Gastrocnemius medialis (tissue), 4 donors: ENCODE measurements at regions not wholly inside any gene's neighbourhood (a gene's known extent, or its start where the extent isn't known, plus 50 kb on each side); places are given as distances from the start of the nearest gene placed in this dataset.
A peak's percentile ranks its signal among the peaks of the same experiment; 100 is the strongest.
"Not testable (repeated sequence)": the region's sequence is repeated elsewhere in the genome, so short reads cannot be mapped to it uniquely, and the experiment has no call there.

Experiments used
- ATAC-seq, 2 donors: fragments of 150-250 bp; one replicate each; pipeline ENCODE4 v1.9.1; 2016
- DNase-seq, 2 donors: peaks; one replicate each; pipeline ENCODE4 v3.0.0-alpha.2; 2019
- H3K27ac ChIP-seq, 4 donors: fragments of 200-600 bp; sonication (generic); 1 replicate in 1 of 4; 2 replicates in 3 of 4; pipeline ENCODE4 v1.5.1; 2016 to 2018; ENCODE audit warnings: mild to moderate bottlenecking in 2 of 4, moderate library complexity in 1 of 4
- H3K27me3 ChIP-seq, 3 donors: fragments of 200-600 bp; sonication (generic) in 2 of 3; 1 replicate in 1 of 3; 2 replicates in 2 of 3; pipeline versions ENCODE4 v1.5.1 to v1.6.0; 2016 to 2019; ENCODE audit warnings: mild to moderate bottlenecking in 1 of 3, moderate library complexity in 1 of 3
- H3K36me3 ChIP-seq, 2 donors: fragments of 200-600 bp; sonication (generic) in 1 of 2; one replicate each; pipeline ENCODE4 v1.5.1; 2017 to 2018
- H3K4me1 ChIP-seq, 2 donors: fragments of 200-600 bp; sonication (generic) in 1 of 2; one replicate each; pipeline ENCODE4 v1.5.1; 2016 to 2017; ENCODE audit warnings: mild to moderate bottlenecking in 2 of 2
- H3K4me3 ChIP-seq, 4 donors: fragments of 200-600 bp; sonication (generic) in 3 of 4; 1 replicate in 1 of 4; 2 replicates in 3 of 4; pipeline ENCODE4 v1.5.1; 2016 to 2019; ENCODE audit warnings: mild to moderate bottlenecking in 2 of 4
- H3K9me3 ChIP-seq, 3 donors: fragments of 200-600 bp; sonication (generic) in 2 of 3; 1 replicate in 1 of 3; 2 replicates in 2 of 3; pipeline ENCODE4 v1.5.1; 2016 to 2019
- POLR2A ChIP-seq, 2 donors: fragments of 450-650 bp; IDR thresholded peaks; one replicate each; pipeline ENCODE4 v1.6.1; 2017; ENCODE audit warnings: antibody characterized with exemption in 2 of 2, mild to moderate bottlenecking in 2 of 2, moderate library complexity in 2 of 2
- in situ Hi-C, 4 donors: fragments of 200-750 bp; cut with MboI; loops; one replicate each; pipeline versions ENCODE4 v1.15.0 to v1.8.0; 2017; ENCODE audit warnings: low sequenced_read_pairs in 4 of 4
- intact Hi-C: fragments of 100-400 bp; cut with DNase I; formaldehyde crosslinking; loops from one replicate; pipeline ENCODE4 v1.15.1; 2023; ENCODE audit warnings: low total_unique reads
- TF ChIP-seq, protein P1 (sequence below), 5 experiments: fragments of 450-650 bp in 3 of 5; fragments of 200-600 bp in 2 of 5; sonication (generic) in 2 of 5; IDR thresholded peaks in 4 of 5; conservative IDR thresholded peaks in 1 of 5; 1 replicate in 4 of 5; 2 replicates in 1 of 5; pipeline ENCODE4 v1.5.1; 2016 to 2019; ENCODE audit warnings: antibody characterized with exemption in 5 of 5, mild to moderate bottlenecking in 3 of 5, moderate library complexity in 3 of 5

DNA sequence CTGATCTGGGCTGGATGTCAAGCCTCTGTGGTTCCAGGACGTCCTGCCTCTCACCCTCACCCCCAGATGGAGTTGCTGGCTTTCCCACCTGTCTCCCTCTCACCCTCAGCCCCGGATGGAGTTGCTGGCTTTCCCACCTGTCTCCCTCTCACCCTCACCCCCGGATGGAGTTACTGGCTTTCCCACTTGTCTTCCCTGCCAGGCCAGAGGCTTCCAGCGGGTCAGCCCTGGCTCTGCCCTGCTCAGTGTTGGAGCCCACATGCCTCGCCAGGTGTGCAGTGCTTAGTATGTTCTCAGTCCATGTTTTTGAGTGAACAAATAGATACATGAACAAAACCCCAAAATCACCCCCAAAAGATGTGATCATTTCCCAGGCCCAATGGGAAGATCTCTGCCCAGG, 127.6 kb downstream of the LRRC37A3 start:
- H3K27me3 ChIP-seq, ATAC-seq, intact Hi-C loops, in situ Hi-C loops, DNase-seq, H3K27ac ChIP-seq, H3K4me3 ChIP-seq, H3K36me3 ChIP-seq, H3K9me3 ChIP-seq: not testable (repeated sequence)
- peaks cover 11 to 14% of the 10 kb centered on the region in 2 donors for H3K4me1 ChIP-seq

DNA sequence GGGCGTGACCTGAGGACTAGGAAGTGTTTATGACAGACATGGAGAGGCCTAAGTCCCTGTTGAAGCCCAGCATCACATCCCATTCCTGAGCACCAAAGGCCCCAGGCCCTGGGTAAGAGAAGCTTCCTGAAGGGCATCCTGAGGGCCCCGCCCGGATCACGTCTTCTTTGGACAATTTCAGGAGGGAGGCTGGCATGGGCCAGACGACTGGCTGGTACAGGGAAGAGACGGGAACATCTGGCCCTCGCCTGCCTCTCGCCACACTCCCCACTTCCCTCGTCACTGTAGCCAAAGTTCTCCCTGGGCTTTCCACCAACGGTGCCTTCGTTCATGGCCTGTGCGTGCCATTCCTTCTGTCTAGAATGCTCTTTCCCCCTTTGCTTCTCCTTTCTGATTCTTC, 128.1 kb downstream of the LRRC37A3 start:
- H3K27ac ChIP-seq, H3K9me3 ChIP-seq, in situ Hi-C loops, intact Hi-C loops, H3K4me3 ChIP-seq, DNase-seq, H3K27me3 ChIP-seq, ATAC-seq: not testable (repeated sequence)
- peaks cover 0 to 13% of the 10 kb centered on the region in 2 donors for H3K36me3 ChIP-seq
- H3K4me1 ChIP-seq = peaks cover 11 to 14% of the 10 kb centered on the region in 2 donors

GRCh38 chr17:64790690-64791089, 128.6 kb upstream of the SMURF2 start:
- H3K4me1 ChIP-seq = peaks cover 11 to 14% of the 10 kb centered on the region in 2 donors
- H3K9me3 ChIP-seq, H3K27me3 ChIP-seq, H3K27ac ChIP-seq, intact Hi-C loops, DNase-seq, H3K4me3 ChIP-seq, in situ Hi-C loops, ATAC-seq: not testable (repeated sequence)
- peaks cover 0 to 18% of the 10 kb centered on the region in 2 donors for H3K36me3 ChIP-seq

DNA sequence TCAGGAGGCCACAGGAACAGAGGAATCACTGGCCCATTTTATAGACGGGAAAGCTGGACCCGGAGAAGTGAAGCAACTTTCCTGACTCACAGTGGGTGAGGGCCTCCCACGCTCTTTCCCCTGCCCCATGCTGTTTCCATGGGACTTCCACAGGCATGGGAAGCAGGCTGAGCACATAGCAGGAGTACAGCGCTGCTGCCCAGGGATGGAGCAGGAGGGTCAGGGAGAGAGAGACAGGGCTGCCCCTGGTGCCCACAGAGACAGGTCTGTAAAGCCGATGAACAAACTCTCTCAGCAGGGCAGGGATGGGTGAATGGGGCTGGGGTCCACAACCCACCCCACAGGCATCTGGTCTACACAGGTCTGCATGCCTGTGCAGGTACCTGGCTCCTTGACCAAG, 128.1 kb upstream of the SMURF2 start:
- H3K9me3 ChIP-seq, DNase-seq, H3K4me3 ChIP-seq, in situ Hi-C loops, H3K27ac ChIP-seq, H3K27me3 ChIP-seq, ATAC-seq, intact Hi-C loops: not testable (repeated sequence)
- peaks cover 11 to 14% of the 10 kb centered on the region in 2 donors for H3K4me1 ChIP-seq
- H3K36me3 ChIP-seq = peaks cover 0 to 23% of the 10 kb centered on the region in 2 donors

GRCh38 chr17:64789061-64789445, 126.9 kb upstream of the SMURF2 start:
- H3K27me3 ChIP-seq, H3K27ac ChIP-seq, DNase-seq, ATAC-seq, intact Hi-C loops, H3K9me3 ChIP-seq, H3K4me3 ChIP-seq, in situ Hi-C loops: not testable (repeated sequence)
- Histone ChIP-seq H3K4me1 (peaks cover 11 to 14% of the 10 kb centered on the region in 2 donors), H3K36me3 (peaks cover 0 to 34% of the 10 kb centered on the region in 2 donors)

GRCh38 chr17:64788286-64789060, 126.4 kb upstream of the SMURF2 start:
- intact Hi-C loops (no loop called here), in situ Hi-C loops (no loop called here)
- peaks cover 0 to 39% of the 10 kb centered on the region in 2 donors for H3K36me3 ChIP-seq
- no peak for TF ChIP-seq POLR2A (IDR thresholded peaks at IDR 0.05)
- TF ChIP-seq, protein P1, sequence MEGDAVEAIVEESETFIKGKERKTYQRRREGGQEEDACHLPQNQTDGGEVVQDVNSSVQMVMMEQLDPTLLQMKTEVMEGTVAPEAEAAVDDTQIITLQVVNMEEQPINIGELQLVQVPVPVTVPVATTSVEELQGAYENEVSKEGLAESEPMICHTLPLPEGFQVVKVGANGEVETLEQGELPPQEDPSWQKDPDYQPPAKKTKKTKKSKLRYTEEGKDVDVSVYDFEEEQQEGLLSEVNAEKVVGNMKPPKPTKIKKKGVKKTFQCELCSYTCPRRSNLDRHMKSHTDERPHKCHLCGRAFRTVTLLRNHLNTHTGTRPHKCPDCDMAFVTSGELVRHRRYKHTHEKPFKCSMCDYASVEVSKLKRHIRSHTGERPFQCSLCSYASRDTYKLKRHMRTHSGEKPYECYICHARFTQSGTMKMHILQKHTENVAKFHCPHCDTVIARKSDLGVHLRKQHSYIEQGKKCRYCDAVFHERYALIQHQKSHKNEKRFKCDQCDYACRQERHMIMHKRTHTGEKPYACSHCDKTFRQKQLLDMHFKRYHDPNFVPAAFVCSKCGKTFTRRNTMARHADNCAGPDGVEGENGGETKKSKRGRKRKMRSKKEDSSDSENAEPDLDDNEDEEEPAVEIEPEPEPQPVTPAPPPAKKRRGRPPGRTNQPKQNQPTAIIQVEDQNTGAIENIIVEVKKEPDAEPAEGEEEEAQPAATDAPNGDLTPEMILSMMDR (IDR thresholded peaks at IDR 0.05 in 4 of 5, conservative IDR thresholded peaks at IDR 0.05 in 1 of 5) = no peak
- no peaks in the 10 kb centered on the region for H3K9me3 ChIP-seq
- H3K27me3 ChIP-seq = no peaks in the 10 kb centered on the region
- no peak overlapping the region for H3K4me3 ChIP-seq
- peaks cover 11 to 14% of the 10 kb centered on the region in 2 donors for H3K4me1 ChIP-seq
- H3K27ac ChIP-seq = no peak overlapping the region
- no peak for DNase-seq
- peak in 1 of 2 donors; percentile 14 for ATAC-seq

- Histone ChIP-seq H3K27me3 (no peaks in the 10 kb centered on the region), H3K27ac (no peak overlapping the region), H3K9me3 (no peaks in the 10 kb centered on the region), H3K36me3 (peaks cover 0 to 45% of the 10 kb centered on the region in 2 donors), H3K4me1 (peaks cover 8 to 14% of the 10 kb centered on the region in 2 donors), H3K4me3 (no peak overlapping the region)
- DNase-seq (peak; percentile 38 to 71), ATAC-seq (peak; percentile 82 to 87)
- intact Hi-C loops = no loop called here
- no peak for TF ChIP-seq POLR2A (IDR thresholded peaks at IDR 0.05)
- TF ChIP-seq, protein P1 (IDR thresholded peaks at IDR 0.05 in 4 of 5, conservative IDR thresholded peaks at IDR 0.05 in 1 of 5) = no peak
- in situ Hi-C loops = no loop called here
These were observed 125.8 kb upstream of the SMURF2 start for GRCh38 chr17:64787921-64788271.
